Activated CD8-positive, alpha-beta memory T cell treated with anti-CD3 and anti-CD28 coated beads, Interleukin-2, amount 10 ng/mL, durations not matched to agents 7 days and 5 days (primary cell): ENCODE measurements at regions not wholly inside any gene's neighbourhood (a gene's known extent, or its start where the extent isn't known, plus 50 kb on each side); places are given as distances from the start of the nearest gene placed in this dataset.

Experiments used
- ATAC-seq: fragments of 150-1000 bp; cut with Tn5 transposase; one replicate; pipeline ENCODE4 v1.10.0; 2021; ENCODE audit warnings: moderate library complexity
- CTCF ChIA-PET: fragments of 350-600 bp; sonication (Branson Sonifier 250); formaldehyde crosslinking; loops from one replicate; lab custom pipeline; 2021; ENCODE audit warnings: antibody characterized with exemption; lab: Charles Lee
- DNase-seq: peaks from one replicate; pipeline ENCODE4 v3.0.0-alpha.2; 2020
- H3K27ac Mint-ChIP-seq: one replicate; pipeline ENCODE4 v1.8.0; 2021; ENCODE audit warnings: mild to moderate bottlenecking, mixed read lengths
- H3K27me3 Mint-ChIP-seq: one replicate; pipeline ENCODE4 v1.8.0; 2021; ENCODE audit warnings: mixed read lengths
- H3K36me3 Mint-ChIP-seq: one replicate; pipeline ENCODE4 v1.8.0; 2021; ENCODE audit warnings: mild to moderate bottlenecking, mixed read lengths
- H3K4me1 Mint-ChIP-seq: one replicate; pipeline ENCODE4 v1.8.0; 2021; ENCODE audit warnings: mixed read lengths
- H3K4me3 Mint-ChIP-seq: one replicate; pipeline ENCODE4 v1.8.0; 2021; ENCODE audit warnings: mild to moderate bottlenecking, moderate library complexity, mixed read lengths
- H3K9me3 Mint-ChIP-seq: one replicate; pipeline ENCODE4 v1.8.0; 2022; ENCODE audit warnings: low read depth, mixed read lengths

DNA sequence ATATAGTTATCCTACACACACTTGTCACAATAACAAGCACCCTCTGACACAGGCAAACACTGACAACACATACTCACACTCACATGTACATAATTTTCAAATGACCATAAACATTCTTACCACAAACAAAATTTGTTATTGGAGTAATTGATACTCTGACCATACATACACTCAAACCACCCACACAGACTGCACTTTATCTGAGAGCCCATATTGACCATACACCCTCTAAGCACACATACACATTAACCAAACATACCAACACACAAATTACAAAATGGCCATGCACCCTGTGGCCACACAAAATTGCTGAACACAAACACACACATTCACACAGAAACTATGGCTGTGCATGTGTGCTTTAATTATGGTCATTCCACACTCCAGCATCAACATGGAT, 79.1 kb upstream of the FAM120A start:
- Mint-ChIP-seq H3K27ac (no peak overlapping the region), H3K9me3 (no peaks in the 10 kb centered on the region), H3K4me1 (no peaks in the 10 kb centered on the region), H3K36me3 (no peaks in the 10 kb centered on the region), H3K4me3 (no peak overlapping the region), H3K27me3 (peaks cover 45% of the 10 kb centered on the region)
- CTCF ChIA-PET, result no interaction called here
- no peak for DNase-seq
- ATAC-seq, result no peak

DNA sequence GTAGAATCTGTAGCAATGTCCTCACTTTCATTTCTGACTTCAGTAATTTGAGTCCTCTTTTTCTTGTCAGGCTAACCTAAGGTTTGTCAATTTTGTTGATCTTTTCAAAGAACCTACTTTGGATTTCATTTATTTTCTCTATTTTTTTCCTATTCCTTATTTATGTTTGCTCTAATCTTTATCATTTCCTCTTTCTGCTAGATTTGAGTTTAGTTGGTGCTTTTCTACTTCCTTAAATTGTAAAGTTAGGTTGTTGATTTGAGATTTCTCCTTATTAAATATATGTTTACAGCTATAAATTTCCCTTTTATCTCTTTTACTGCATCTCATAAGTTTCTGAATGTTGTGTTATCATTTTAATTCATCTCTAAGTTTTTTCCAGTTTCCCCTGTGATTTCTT, 75.1 kb upstream of the FAM120A start:
- ATAC-seq, result no peak
- CTCF ChIA-PET, result no interaction called here
- Mint-ChIP-seq H3K27ac (no peak overlapping the region), H3K36me3 (no peaks in the 10 kb centered on the region), H3K4me3 (no peak overlapping the region), H3K4me1 (no peaks in the 10 kb centered on the region), H3K27me3 (peaks cover 38% of the 10 kb centered on the region), H3K9me3 (no peaks in the 10 kb centered on the region)
- DNase-seq, result no peak

DNA sequence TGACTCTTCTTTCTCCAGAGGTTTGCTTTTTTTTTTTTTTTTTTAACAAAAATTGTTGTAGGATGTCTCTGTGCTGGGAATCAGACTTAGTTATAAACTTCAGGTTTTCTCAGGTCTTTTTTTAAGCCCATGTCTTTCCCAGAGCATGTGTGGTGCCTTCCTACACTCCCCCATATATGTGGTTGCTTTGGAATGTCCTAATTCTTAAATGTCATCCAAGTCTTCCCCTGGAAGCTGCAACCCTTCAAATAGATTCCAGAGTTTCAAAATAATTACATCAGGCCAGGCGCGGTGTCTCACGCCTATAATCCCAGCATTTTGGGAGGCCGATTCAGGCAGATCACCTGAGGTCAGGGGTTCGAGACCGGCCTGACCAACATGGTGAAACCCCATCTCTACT, 73.2 kb upstream of the FAM120A start:
- H3K9me3 Mint-ChIP-seq, result no peaks in the 10 kb centered on the region
- peaks cover 44% of the 10 kb centered on the region for H3K27me3 Mint-ChIP-seq
- H3K36me3 Mint-ChIP-seq, result no peaks in the 10 kb centered on the region
- no peak overlapping the region for H3K27ac Mint-ChIP-seq
- no peak for ATAC-seq
- H3K4me3 Mint-ChIP-seq, result no peak overlapping the region
- H3K4me1 Mint-ChIP-seq, result no peaks in the 10 kb centered on the region
- DNase-seq, result no peak
- CTCF ChIA-PET, result no interaction called here

DNA sequence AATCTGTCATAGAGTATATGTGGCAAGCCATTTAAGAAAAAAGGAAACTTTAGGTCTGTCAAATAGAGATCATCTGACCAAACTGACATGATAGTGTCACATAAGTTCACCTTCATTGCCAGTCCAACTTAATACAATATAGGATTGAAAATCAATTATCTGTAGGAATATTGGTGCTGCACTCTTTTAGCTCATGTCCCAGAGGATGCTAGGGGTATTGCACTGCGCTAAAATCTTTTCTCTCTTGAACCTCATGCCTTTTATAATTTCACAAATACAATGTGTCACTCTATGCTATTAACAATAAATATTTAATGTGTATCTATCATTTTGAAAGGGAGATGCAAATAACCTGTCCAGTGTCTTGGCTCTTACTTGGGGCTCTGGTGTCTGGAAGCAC, 72.4 kb upstream of the FAM120A start:
- peaks cover 39% of the 10 kb centered on the region for H3K27me3 Mint-ChIP-seq
- CTCF ChIA-PET, result no interaction called here
- DNase-seq, result no peak
- H3K4me3 Mint-ChIP-seq, result no peak overlapping the region
- H3K27ac Mint-ChIP-seq, result no peak overlapping the region
- H3K4me1 Mint-ChIP-seq, result no peaks in the 10 kb centered on the region
- H3K36me3 Mint-ChIP-seq, result no peaks in the 10 kb centered on the region
- H3K9me3 Mint-ChIP-seq, result no peaks in the 10 kb centered on the region
- ATAC-seq, result no peak

DNA sequence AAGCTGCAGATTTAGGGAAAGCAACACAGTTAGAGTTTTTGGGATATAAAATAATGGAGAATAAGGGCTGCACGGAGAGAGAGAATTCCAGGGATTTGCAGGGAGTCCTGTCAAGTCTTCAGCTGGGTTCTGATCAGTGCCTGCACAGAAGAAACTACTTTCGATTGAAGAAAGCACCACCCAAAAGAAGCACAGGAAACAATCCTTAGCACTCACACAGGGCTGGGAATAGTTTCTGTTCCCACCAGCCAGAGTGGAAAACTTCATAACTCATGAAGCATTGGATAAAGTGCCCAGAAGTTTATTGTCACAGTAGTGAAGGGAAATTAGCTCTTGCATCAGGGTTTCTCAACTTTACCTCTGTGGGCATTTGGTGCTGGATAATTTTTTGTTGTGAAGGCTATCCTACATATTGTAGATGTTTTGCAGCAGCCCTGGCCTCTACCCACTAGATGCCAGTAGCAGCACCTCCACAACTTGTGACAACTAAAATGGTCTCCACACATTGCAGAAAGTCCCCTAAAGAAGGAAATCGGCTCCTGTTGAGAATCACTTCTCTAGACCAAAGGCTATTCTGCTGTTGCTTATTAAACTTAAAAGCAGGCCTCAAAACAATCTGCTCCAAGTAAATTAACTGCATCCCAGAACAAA, 71.0 kb upstream of the FAM120A start:
- no peak overlapping the region for H3K27ac Mint-ChIP-seq

DNA sequence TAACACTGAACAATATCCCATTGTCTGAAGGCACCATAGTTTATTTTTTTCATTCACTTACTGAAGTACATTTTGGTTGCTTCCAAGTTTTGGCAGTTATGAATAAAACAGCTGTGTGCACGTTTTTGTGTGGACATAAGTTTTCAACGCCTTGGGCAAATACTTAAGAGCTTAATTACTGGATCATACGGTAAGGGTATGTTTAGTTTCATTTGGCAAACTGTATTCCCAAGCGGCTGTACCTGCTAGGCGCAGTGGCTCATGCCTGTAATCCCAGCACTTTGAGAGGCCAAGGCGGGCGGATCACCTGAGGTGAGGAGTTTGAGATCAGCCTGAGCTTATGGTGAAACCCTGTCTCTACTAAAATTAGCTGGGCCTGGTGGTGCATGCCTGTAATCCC, 63.7 kb upstream of the FAM120A start:
- Mint-ChIP-seq H3K27me3 (peaks cover 13% of the 10 kb centered on the region), H3K27ac (no peak overlapping the region), H3K36me3 (no peaks in the 10 kb centered on the region), H3K9me3 (no peaks in the 10 kb centered on the region), H3K4me1 (no peaks in the 10 kb centered on the region), H3K4me3 (no peak overlapping the region)
- DNase-seq, result no peak
- CTCF ChIA-PET, result no interaction called here
- ATAC-seq, result no peak

More for the DNA sequence above, 71.0 kb upstream of the FAM120A start:
- Mint-ChIP-seq H3K4me3 (no peak overlapping the region), H3K27me3 (peaks cover 42% of the 10 kb centered on the region), H3K4me1 (no peaks in the 10 kb centered on the region), H3K9me3 (no peaks in the 10 kb centered on the region), H3K36me3 (no peaks in the 10 kb centered on the region)
- no peak for ATAC-seq
- no peak for DNase-seq
- CTCF ChIA-PET, result no interaction called here

DNA sequence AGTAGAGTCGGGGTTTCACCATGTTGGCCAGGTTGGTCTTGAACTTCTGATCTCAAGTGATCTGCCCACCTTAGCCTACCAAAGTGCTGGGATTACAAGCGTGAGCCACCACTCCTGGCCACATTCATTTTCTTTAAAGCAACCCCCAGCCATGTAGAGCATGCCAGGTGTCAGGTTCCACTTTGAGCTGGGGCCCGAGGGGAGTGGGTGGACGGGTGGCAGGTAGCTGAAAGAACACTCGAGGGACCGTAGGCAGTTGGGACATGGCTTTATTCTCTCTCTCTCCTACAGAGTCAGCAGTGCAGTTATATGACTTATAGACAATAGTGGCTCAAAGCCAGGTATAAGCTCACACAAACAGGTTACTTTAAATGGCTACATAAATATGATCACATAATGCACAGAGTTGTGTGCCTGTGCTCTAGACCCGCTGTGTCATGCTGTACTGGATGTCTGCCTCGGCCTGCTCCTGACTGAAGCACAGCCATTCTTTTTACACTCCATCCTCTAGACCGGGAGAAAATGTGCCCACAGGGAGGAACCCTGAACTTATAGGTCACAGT, 60.5 kb upstream of the FAM120A start:
- no peak for ATAC-seq
- Mint-ChIP-seq H3K36me3 (no peaks in the 10 kb centered on the region), H3K4me1 (no peaks in the 10 kb centered on the region), H3K27me3 (peaks cover 6% of the 10 kb centered on the region), H3K27ac (no peak overlapping the region), H3K4me3 (no peak overlapping the region), H3K9me3 (no peaks in the 10 kb centered on the region)
- no peak for DNase-seq
- CTCF ChIA-PET, result interaction anchor here (1.0 kb wide), 1 partner anchor 175 kb away, joined by 3 read pairs; no protein-coding TSS in a partner anchor

DNA sequence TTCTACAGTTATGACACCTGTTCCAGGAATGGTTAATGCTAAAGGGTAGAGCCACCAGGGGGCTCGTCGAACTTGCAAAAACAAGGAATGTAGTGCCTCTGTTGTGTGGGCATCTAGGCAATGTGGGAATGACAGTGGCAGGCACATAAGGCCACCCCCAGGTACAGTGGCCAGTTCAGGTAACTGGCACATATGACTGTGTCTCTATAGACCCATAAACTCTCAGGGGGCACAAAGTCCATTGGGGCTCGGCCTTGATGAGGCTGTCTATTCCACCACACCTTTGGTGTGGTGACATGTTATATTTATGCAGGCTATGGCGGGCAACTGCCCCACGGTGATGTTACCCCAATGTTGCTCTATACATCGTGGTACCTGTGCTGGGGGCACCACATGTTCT, 59.6 kb upstream of the FAM120A start:
- H3K4me3 Mint-ChIP-seq, result no peak overlapping the region
- H3K36me3 Mint-ChIP-seq, result no peaks in the 10 kb centered on the region
- H3K27ac Mint-ChIP-seq, result no peak overlapping the region
- peaks cover 8% of the 10 kb centered on the region for H3K27me3 Mint-ChIP-seq
- ATAC-seq (no peak), DNase-seq (no peak)
- H3K9me3 Mint-ChIP-seq, result no peaks in the 10 kb centered on the region
- CTCF ChIA-PET, result no interaction called here
- H3K4me1 Mint-ChIP-seq, result no peaks in the 10 kb centered on the region

DNA sequence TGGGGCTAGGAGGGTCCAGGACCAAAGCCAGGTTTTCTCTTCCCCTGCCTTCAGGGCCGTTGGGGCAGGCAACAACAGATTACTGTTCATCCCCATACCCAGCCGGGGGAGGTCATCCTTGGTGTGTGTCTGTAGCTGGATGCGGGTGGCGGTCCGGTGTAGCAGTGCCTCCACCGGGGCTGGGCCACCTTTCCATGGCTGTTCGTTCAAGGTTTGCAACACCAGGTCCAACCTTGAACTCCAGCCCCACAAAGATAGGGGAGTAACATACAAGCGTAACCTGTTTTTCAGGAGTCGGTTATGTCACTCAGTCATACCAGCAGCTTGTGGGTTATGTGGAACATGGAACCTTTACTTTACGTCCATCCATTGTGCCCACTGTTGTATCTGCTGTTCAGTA, 58.5 kb upstream of the FAM120A start:
- Mint-ChIP-seq H3K4me1 (no peaks in the 10 kb centered on the region), H3K9me3 (no peaks in the 10 kb centered on the region), H3K27me3 (peaks cover 14% of the 10 kb centered on the region), H3K4me3 (no peak overlapping the region), H3K36me3 (no peaks in the 10 kb centered on the region), H3K27ac (no peak overlapping the region)
- ATAC-seq, result no peak
- DNase-seq, result no peak
- CTCF ChIA-PET, result no interaction called here
